ENCODE measurements at regions not wholly inside any gene's neighbourhood (a gene's known extent, or its start where the extent isn't known, plus 50 kb on each side); places are given as distances from the start of the nearest gene placed in this dataset.

DNA sequence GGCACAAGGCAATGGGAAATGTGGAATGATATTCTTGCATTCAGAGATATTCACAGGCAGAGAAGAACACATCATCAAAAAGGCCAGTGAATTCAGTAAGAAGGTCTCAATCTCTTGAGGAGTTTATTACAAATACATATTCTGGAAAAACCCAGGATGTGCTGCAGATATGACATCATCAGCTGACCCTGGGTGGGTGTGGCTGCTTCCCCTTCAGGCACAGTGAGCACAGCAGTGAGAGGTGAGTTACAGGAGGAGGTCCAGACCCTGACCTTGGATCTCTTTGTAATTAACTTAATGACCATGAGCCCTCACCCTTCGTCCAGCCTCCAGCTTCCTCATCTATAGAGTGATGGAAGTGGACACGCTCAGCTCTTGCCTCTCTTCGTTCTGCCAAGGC, 147.5 kb upstream of the SYNDIG1 start:
- H3K27me3 ChIP-seq (ENCODE audit: control insufficient read depth in 1 of 2, insufficient read depth in 2 of 2, low read length in 2 of 2), result no peaks in the 10 kb centered on the region
- no peaks in the 10 kb centered on the region for H3K36me3 ChIP-seq (ENCODE audit: control insufficient read depth in 2 of 2, insufficient read depth in 2 of 2, low read length in 1 of 2)
- H3K9me3 ChIP-seq (ENCODE audit: control insufficient read depth in 2 of 2, insufficient read depth in 1 of 2, low read depth in 1 of 2, low read length in 1 of 2), result peaks cover 0 to 2% of the 10 kb centered on the region in 2 donors
- no peaks in the 10 kb centered on the region for H3K4me1 ChIP-seq (ENCODE audit: control insufficient read depth in 2 of 2, insufficient read depth in 2 of 2, low read length in 1 of 2)
- H3K4me3 ChIP-seq (ENCODE audit: low read depth in 1 of 2, low read length in 2 of 2), result no peak overlapping the region
- no peak overlapping the region for H3K27ac ChIP-seq (ENCODE audit: low read depth in 2 of 2, low read length in 1 of 2)
- 78 to 86% methylated on average over 3 of the region's 3 CpGs for WGBS, 2 donors

DNA sequence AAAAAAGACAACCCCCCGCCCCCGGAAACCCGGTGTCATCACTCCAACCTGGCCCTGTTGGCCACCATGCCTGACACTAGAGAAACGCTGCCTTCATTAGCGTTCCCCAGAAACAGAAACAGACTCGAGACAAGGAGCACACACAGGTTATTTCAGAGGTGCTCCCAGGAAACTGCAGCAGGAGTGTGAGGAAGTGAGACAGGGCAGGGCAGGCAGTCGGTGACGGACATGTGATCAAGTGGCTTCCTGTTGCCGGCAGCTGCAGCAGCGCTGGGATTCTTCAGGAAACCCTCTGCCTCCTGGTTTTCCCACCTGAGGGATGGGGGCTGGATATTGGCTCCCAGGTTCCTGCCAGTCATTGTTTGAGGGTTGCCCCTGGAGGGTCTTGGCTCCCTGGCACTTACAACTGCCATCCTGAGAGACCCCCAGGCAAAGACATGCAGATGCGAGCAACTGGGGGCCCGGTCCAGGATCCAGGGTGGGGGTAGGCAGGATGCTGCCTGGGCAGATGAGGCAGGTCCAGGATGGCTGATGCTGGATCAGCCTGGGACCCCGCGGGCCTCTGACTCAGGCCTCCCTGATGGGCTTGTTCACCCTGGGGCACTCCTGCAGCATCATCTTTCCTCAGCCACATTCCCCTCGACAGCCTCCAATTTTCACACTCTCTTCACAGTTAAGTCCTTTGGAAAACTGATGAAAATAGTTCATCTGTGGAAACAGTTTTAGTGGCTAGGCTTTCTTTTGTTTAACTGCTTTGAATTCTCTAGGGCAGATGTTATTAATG, 150.7 kb upstream of the SYNDIG1 start:
- WGBS, 2 donors, result 61 to 64% methylated on average over 15 of the region's 15 CpGs
- Histone ChIP-seq H3K27me3 (ENCODE audit: control insufficient read depth in 1 of 2, insufficient read depth in 2 of 2, low read length in 2 of 2) (no peaks in the 10 kb centered on the region), H3K4me3 (ENCODE audit: low read depth in 1 of 2, low read length in 2 of 2) (no peak overlapping the region), H3K4me1 (ENCODE audit: control insufficient read depth in 2 of 2, insufficient read depth in 2 of 2, low read length in 1 of 2) (no peaks in the 10 kb centered on the region), H3K36me3 (ENCODE audit: control insufficient read depth in 2 of 2, insufficient read depth in 2 of 2, low read length in 1 of 2) (no peaks in the 10 kb centered on the region), H3K9me3 (ENCODE audit: control insufficient read depth in 2 of 2, insufficient read depth in 1 of 2, low read depth in 1 of 2, low read length in 1 of 2) (no peaks in the 10 kb centered on the region), H3K27ac (ENCODE audit: low read depth in 2 of 2, low read length in 1 of 2) (no peak overlapping the region)

DNA sequence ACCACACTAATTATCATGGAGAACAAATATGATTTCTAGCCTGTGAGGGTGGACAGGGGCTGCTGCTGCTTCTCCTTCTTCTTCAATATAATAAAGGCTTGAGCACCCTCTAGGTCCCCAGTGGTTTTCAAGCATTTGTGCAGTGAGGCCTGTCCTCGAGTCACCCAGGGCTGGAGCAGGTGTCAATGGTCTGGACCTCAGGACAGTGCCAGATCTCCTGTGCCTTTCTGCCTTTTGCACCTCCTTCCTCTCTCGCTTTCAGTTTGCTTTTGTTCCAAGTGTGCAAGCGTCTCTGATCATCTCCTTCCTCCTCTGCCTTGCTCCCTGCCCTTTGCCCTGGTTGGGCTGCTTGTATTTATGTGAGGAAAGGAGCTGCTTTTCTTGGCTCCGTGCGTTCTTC, 152.2 kb upstream of the SYNDIG1 start:
- Histone ChIP-seq H3K9me3 (ENCODE audit: control insufficient read depth in 2 of 2, insufficient read depth in 1 of 2, low read depth in 1 of 2, low read length in 1 of 2) (no peaks in the 10 kb centered on the region), H3K4me3 (ENCODE audit: low read depth in 1 of 2, low read length in 2 of 2) (no peak overlapping the region), H3K27ac (ENCODE audit: low read depth in 2 of 2, low read length in 1 of 2) (no peak overlapping the region), H3K4me1 (ENCODE audit: control insufficient read depth in 2 of 2, insufficient read depth in 2 of 2, low read length in 1 of 2) (no peaks in the 10 kb centered on the region), H3K27me3 (ENCODE audit: control insufficient read depth in 1 of 2, insufficient read depth in 2 of 2, low read length in 2 of 2) (no peaks in the 10 kb centered on the region), H3K36me3 (ENCODE audit: control insufficient read depth in 2 of 2, insufficient read depth in 2 of 2, low read length in 1 of 2) (no peaks in the 10 kb centered on the region)
- WGBS, 2 donors, result 67 to 78% methylated on average over 5 of the region's 5 CpGs

DNA sequence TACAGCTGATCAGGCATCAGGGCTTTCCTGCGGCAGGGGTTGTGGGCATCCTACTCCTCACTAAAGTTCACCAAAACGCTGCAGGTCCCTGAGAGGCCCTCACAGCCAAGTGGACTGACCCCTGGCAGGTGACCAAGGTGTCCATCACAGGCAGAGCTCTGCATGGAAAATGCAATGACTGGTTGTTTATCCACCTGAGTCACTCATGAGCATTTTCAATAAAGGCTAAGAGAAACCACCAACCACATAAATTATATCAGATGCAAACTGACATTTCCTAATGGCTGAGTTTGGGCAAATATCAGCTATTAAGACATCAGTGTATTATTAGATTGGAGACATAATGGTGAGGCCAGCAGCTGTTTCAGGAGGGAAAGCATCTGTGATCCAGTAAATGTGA, 152.7 kb upstream of the SYNDIG1 start:
- 67 to 72% methylated on average over 2 of the region's 2 CpGs for WGBS, 2 donors
- no peaks in the 10 kb centered on the region for H3K36me3 ChIP-seq (ENCODE audit: control insufficient read depth in 2 of 2, insufficient read depth in 2 of 2, low read length in 1 of 2)
- H3K27me3 ChIP-seq (ENCODE audit: control insufficient read depth in 1 of 2, insufficient read depth in 2 of 2, low read length in 2 of 2), result no peaks in the 10 kb centered on the region
- no peak overlapping the region for H3K27ac ChIP-seq (ENCODE audit: low read depth in 2 of 2, low read length in 1 of 2)
- H3K4me1 ChIP-seq (ENCODE audit: control insufficient read depth in 2 of 2, insufficient read depth in 2 of 2, low read length in 1 of 2), result no peaks in the 10 kb centered on the region
- H3K9me3 ChIP-seq (ENCODE audit: control insufficient read depth in 2 of 2, insufficient read depth in 1 of 2, low read depth in 1 of 2, low read length in 1 of 2), result no peaks in the 10 kb centered on the region
- no peak overlapping the region for H3K4me3 ChIP-seq (ENCODE audit: low read depth in 1 of 2, low read length in 2 of 2)

DNA sequence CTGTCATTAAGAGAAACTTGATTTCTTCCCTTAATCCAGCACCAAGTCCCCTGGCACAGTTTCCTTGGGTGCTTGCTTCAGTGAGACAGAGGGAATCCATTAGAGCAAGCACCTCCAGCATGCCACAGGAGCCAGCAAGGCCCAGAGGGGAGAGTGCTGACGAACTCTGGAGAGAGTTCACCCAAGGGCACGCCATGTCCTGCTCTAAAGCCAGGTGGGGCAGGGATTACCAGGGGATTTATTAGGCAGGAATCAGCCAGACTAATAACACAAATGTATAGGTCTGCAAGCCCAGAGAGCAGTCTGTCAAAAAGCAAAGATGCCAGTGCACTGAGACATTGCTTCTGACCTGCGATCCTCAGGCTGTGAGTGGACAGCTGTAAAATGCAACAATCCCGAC, 155.4 kb upstream of the SYNDIG1 start:
- H3K36me3 ChIP-seq (ENCODE audit: control insufficient read depth in 2 of 2, insufficient read depth in 2 of 2, low read length in 1 of 2), result no peaks in the 10 kb centered on the region
- H3K27me3 ChIP-seq (ENCODE audit: control insufficient read depth in 1 of 2, insufficient read depth in 2 of 2, low read length in 2 of 2), result no peaks in the 10 kb centered on the region
- no peaks in the 10 kb centered on the region for H3K9me3 ChIP-seq (ENCODE audit: control insufficient read depth in 2 of 2, insufficient read depth in 1 of 2, low read depth in 1 of 2, low read length in 1 of 2)
- no peaks in the 10 kb centered on the region for H3K4me1 ChIP-seq (ENCODE audit: control insufficient read depth in 2 of 2, insufficient read depth in 2 of 2, low read length in 1 of 2)
- H3K27ac ChIP-seq (ENCODE audit: low read depth in 2 of 2, low read length in 1 of 2), result no peak overlapping the region
- 44 to 55% methylated on average over 4 of the region's 4 CpGs for WGBS, 2 donors
- H3K4me3 ChIP-seq (ENCODE audit: low read depth in 1 of 2, low read length in 2 of 2), result no peak overlapping the region

DNA sequence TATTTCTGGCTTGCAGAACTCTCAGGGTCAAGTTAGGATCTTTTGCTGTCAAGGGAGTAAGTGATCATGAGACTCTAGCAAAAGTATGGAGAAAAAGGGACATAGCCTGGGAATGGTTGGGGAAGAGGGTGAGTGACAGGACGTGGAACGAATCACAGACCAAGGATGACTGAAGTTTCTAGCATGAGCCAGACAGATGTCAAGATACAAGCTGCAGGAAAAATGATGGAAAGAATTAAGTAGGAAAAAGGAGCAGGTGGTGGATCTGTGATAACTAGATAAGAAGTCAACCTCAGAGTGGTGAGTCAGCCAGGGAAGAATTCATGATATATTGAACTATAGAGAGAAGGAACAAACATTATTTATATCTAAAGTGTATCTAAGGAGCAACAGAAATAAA, 159.8 kb upstream of the SYNDIG1 start:
- Histone ChIP-seq H3K4me1 (ENCODE audit: control insufficient read depth in 2 of 2, insufficient read depth in 2 of 2, low read length in 1 of 2) (no peaks in the 10 kb centered on the region), H3K9me3 (ENCODE audit: control insufficient read depth in 2 of 2, insufficient read depth in 1 of 2, low read depth in 1 of 2, low read length in 1 of 2) (no peaks in the 10 kb centered on the region), H3K36me3 (ENCODE audit: control insufficient read depth in 2 of 2, insufficient read depth in 2 of 2, low read length in 1 of 2) (no peaks in the 10 kb centered on the region), H3K4me3 (ENCODE audit: low read depth in 1 of 2, low read length in 2 of 2) (no peak overlapping the region), H3K27ac (ENCODE audit: low read depth in 2 of 2, low read length in 1 of 2) (no peak overlapping the region), H3K27me3 (ENCODE audit: control insufficient read depth in 1 of 2, insufficient read depth in 2 of 2, low read length in 2 of 2) (no peaks in the 10 kb centered on the region)
- WGBS, 2 donors, result 82 to 87% methylated on average over 2 of the region's 2 CpGs

DNA sequence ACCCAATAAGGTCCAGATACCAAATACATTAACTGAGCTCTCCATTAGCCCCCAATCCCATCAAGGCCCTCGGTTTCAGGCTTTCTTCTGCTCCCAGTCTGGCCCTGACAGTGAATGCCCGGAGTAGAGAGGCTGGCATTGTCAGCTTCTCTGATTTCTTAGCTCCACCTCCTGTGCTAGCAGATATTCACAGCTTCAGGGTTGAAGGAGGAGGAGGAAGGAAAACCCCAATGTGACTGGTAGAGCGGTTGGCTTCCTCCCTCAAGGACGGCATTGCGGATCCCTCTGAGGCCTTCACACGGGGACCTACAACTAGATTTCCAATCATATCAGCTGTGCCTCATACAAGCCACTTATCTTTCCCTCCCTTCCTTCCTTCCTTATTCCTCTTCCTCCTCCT, 164.1 kb upstream of the SYNDIG1 start:
- peaks cover 0 to 2% of the 10 kb centered on the region in 2 donors for H3K9me3 ChIP-seq (ENCODE audit: control insufficient read depth in 2 of 2, insufficient read depth in 1 of 2, low read depth in 1 of 2, low read length in 1 of 2)
- 49 to 71% methylated on average over 6 of the region's 6 CpGs for WGBS, 2 donors

DNA sequence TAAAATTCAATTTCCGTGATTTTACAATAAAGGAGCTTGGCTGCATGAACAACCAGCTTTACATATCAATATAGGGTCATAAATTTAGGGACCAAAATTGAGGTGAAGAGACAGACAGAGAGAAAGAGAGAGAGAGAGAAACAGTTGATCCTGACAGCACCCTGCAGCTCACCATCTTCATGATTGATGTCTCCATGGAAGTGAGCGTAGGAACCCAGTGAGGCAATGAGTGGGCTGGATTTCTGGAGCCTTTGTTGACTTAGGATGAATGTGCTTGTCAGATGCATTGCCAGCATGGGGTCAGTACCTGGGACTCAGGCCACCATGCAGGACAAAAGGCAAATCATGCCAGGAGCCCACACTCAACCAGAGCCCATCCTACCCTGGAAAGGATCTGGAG, 165.1 kb upstream of the SYNDIG1 start:
- no peak overlapping the region for H3K4me3 ChIP-seq (ENCODE audit: low read depth in 1 of 2, low read length in 2 of 2)
- WGBS, 2 donors, result 76 to 84% methylated on average over 2 of the region's 2 CpGs
- H3K27ac ChIP-seq (ENCODE audit: low read depth in 2 of 2, low read length in 1 of 2), result no peak overlapping the region
- no peaks in the 10 kb centered on the region for H3K36me3 ChIP-seq (ENCODE audit: control insufficient read depth in 2 of 2, insufficient read depth in 2 of 2, low read length in 1 of 2)
- H3K9me3 ChIP-seq (ENCODE audit: control insufficient read depth in 2 of 2, insufficient read depth in 1 of 2, low read depth in 1 of 2, low read length in 1 of 2), result peaks cover 0 to 2% of the 10 kb centered on the region in 2 donors
- no peaks in the 10 kb centered on the region for H3K4me1 ChIP-seq (ENCODE audit: control insufficient read depth in 2 of 2, insufficient read depth in 2 of 2, low read length in 1 of 2)
- H3K27me3 ChIP-seq (ENCODE audit: control insufficient read depth in 1 of 2, insufficient read depth in 2 of 2, low read length in 2 of 2), result no peaks in the 10 kb centered on the region

More for the DNA sequence above, 164.1 kb upstream of the SYNDIG1 start:
- H3K4me3 ChIP-seq (ENCODE audit: low read depth in 1 of 2, low read length in 2 of 2), result no peak overlapping the region
- no peaks in the 10 kb centered on the region for H3K4me1 ChIP-seq (ENCODE audit: control insufficient read depth in 2 of 2, insufficient read depth in 2 of 2, low read length in 1 of 2)
- H3K27me3 ChIP-seq (ENCODE audit: control insufficient read depth in 1 of 2, insufficient read depth in 2 of 2, low read length in 2 of 2), result no peaks in the 10 kb centered on the region
- H3K27ac ChIP-seq (ENCODE audit: low read depth in 2 of 2, low read length in 1 of 2), result no peak overlapping the region
- no peaks in the 10 kb centered on the region for H3K36me3 ChIP-seq (ENCODE audit: control insufficient read depth in 2 of 2, insufficient read depth in 2 of 2, low read length in 1 of 2)

DNA sequence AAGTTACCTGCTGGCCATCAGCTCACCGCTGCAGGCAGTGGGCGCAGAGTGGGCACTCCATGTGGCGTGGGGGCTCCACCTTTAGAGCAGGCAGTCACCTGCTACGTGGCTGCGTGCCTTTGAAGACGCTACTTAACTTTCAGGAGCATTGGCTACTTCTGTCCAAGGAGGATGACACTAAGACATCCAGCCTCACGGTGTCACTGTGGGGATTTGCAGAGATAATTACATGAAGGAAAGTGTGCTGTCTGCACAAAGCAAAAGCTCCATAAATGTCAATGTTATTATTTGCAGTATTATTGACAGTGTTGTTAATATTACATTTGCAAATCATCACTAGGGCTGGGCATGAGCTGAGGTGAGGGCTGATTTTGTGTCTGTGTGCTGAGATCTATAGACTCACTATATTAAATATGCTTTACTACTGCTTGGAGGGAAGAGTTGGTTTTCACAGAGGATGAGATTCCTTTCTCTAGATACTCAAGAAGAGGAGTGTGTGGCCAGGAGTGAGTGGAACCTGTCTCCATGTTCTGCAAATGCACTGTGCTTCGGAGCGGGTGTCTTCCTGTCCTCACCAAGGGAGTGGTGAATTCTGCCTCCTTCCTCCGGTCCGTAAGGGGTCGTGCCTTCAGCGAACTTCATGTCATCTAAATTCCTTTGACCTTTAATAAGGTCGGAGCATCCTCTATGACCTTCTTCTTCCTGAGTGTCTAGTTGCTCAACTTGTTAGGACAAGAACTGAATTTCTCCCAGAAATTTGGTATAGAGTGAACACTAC, 165.8 kb upstream of the SYNDIG1 start:
- H3K36me3 ChIP-seq (ENCODE audit: control insufficient read depth in 2 of 2, insufficient read depth in 2 of 2, low read length in 1 of 2), result no peaks in the 10 kb centered on the region
- no peak overlapping the region for H3K27ac ChIP-seq (ENCODE audit: low read depth in 2 of 2, low read length in 1 of 2)
- 84 to 85% methylated on average over 14 of the region's 14 CpGs for WGBS, 2 donors
- H3K4me1 ChIP-seq (ENCODE audit: control insufficient read depth in 2 of 2, insufficient read depth in 2 of 2, low read length in 1 of 2), result no peaks in the 10 kb centered on the region
- H3K9me3 ChIP-seq (ENCODE audit: control insufficient read depth in 2 of 2, insufficient read depth in 1 of 2, low read depth in 1 of 2, low read length in 1 of 2), result peaks cover 0 to 2% of the 10 kb centered on the region in 2 donors
- no peak overlapping the region for H3K4me3 ChIP-seq (ENCODE audit: low read depth in 1 of 2, low read length in 2 of 2)
- no peaks in the 10 kb centered on the region for H3K27me3 ChIP-seq (ENCODE audit: control insufficient read depth in 1 of 2, insufficient read depth in 2 of 2, low read length in 2 of 2)
